ENCODE measurements at regions not wholly inside any gene's neighbourhood (a gene's known extent, or its start where the extent isn't known, plus 50 kb on each side); places are given as distances from the start of the nearest gene placed in this dataset.
A peak's percentile ranks its signal among the peaks of the same experiment; 100 is the strongest.

GRCh38 chr17:69709441-69709840, 294.9 kb downstream of the MAP2K6 start:
- H3K4me1 ChIP-seq (ENCODE audit: control insufficient read depth in 1 of 2, insufficient read depth in 2 of 2, low read depth in 1 of 2, low read length in 1 of 2) = peaks cover 0 to 11% of the 10 kb centered on the region in 2 experiments; a peak in 2 of 4 replicates
- no peak overlapping the region for H3K27ac ChIP-seq (ENCODE audit: low read depth in 2 of 2, low read length in 1 of 2)
- CTCF ChIA-PET = interaction anchor here (1.4 kb wide), 1 partner anchor 9 kb away, joined by 6 read pairs; no protein-coding TSS in a partner anchor
- no peak overlapping the region for H3K4me3 ChIP-seq (ENCODE audit: low read depth in 2 of 2, low read length in 1 of 2)
- no peaks in the 10 kb centered on the region for H3K36me3 ChIP-seq (replicated peaks in 1 of 2; ENCODE audit: control insufficient read depth in 1 of 2, insufficient read depth in 2 of 2, low read length in 1 of 2)
- H3K9me3 ChIP-seq = no peaks in the 10 kb centered on the region
- no peaks in the 10 kb centered on the region for H3F3A ChIP-seq (replicated peaks; ENCODE audit: insufficient read depth)
- H3K9ac ChIP-seq = no peak overlapping the region
- no peak overlapping the region for H3K4me2 ChIP-seq
- no peaks in the 10 kb centered on the region for H3K9me2 ChIP-seq
- H2AFZ ChIP-seq (ENCODE audit: low read depth) = no peak overlapping the region
- H3K27me3 ChIP-seq (ENCODE audit: insufficient read depth) = no peaks in the 10 kb centered on the region
- H4K20me1 ChIP-seq (ENCODE audit: insufficient read depth) = no peaks in the 10 kb centered on the region
- TF ChIP-seq FOXJ3 (CRISPR knock-in tag; IDR thresholded peaks at IDR 0.05) (no peak), RCOR1 (IDR thresholded peaks at IDR 0.05; ENCODE audit: low read length) (no peak), SIN3A (IDR thresholded peaks at IDR 0.05; ENCODE audit: borderline replicate concordance, low read depth, low read length) (no peak), TAF1 (IDR thresholded peaks at IDR 0.05; ENCODE audit: borderline replicate concordance, low read depth, low read length) (no peak), EP300 (IDR thresholded peaks at IDR 0.05; ENCODE audit: borderline replicate concordance in 1 of 2, low read depth in 1 of 2, low read length in 1 of 2) (no peak), NRF1 (IDR thresholded peaks at IDR 0.05; ENCODE audit: low read depth, low read length) (no peak), MXI1 (IDR thresholded peaks at IDR 0.05; ENCODE audit: low read depth, low read length) (no peak), JUND (IDR thresholded peaks at IDR 0.05) (no peak), MAX (IDR thresholded peaks at IDR 0.05; ENCODE audit: low read depth) (no peak), POLR2AphosphoS5 (IDR thresholded peaks at IDR 0.05; ENCODE audit: low read depth, low read length) (no peak)
- WGBS (ENCODE audit: low lambda C conversion rate) = 86% methylated on average over 6 of the region's 6 CpGs
- DNase-seq = no peak
- no peaks in the 10 kb centered on the region for H3K79me2 ChIP-seq (ENCODE audit: insufficient read depth)
- POLR2A ChIA-PET = no interaction called here

- ChIA-PET CTCF (interaction anchor here (0.9 kb wide), 1 partner anchor 41 kb away, joined by 3 read pairs; no protein-coding TSS in a partner anchor), POLR2A (no interaction called here)
- no peak for TF ChIP-seq PBX3 (IDR thresholded peaks at IDR 0.05)
- no peak for TF ChIP-seq TAF1 (IDR thresholded peaks at IDR 0.05; ENCODE audit: borderline replicate concordance, low read depth, low read length)
- no peak for TF ChIP-seq FOSL2 (IDR thresholded peaks at IDR 0.05; ENCODE audit: borderline replicate concordance, low read depth)
- TF ChIP-seq GATA2 (CRISPR knock-in tag; IDR thresholded peaks at IDR 0.05) = no peak
- TF ChIP-seq RFX5 (IDR thresholded peaks at IDR 0.05; ENCODE audit: low read length) = no peak
- no peak for TF ChIP-seq POLR2AphosphoS5 (IDR thresholded peaks at IDR 0.05; ENCODE audit: low read depth, low read length)
- TF ChIP-seq ZBTB33 (IDR thresholded peaks at IDR 0.05; ENCODE audit: borderline replicate concordance, low read depth) = no peak
- TF ChIP-seq YY1 (IDR thresholded peaks at IDR 0.05; ENCODE audit: low read depth) = no peak
- TF ChIP-seq CTCF (IDR thresholded peaks at IDR 0.05) = no peak
- TF ChIP-seq CHD2 (IDR thresholded peaks at IDR 0.05; ENCODE audit: low read length, partially characterized antibody) = no peak
- TF ChIP-seq RCOR1 (IDR thresholded peaks at IDR 0.05; ENCODE audit: low read length) = no peak
- TF ChIP-seq TCF12 (IDR thresholded peaks at IDR 0.05) = no peak
- TF ChIP-seq NRF1 (IDR thresholded peaks at IDR 0.05; ENCODE audit: low read depth, low read length) = no peak
- no peak for TF ChIP-seq MEF2A (IDR thresholded peaks at IDR 0.05; ENCODE audit: borderline replicate concordance, low read depth)
- no peak for TF ChIP-seq FOXJ3 (CRISPR knock-in tag; IDR thresholded peaks at IDR 0.05)
- Histone ChIP-seq H3K36me3 (replicated peaks in 1 of 2; ENCODE audit: control insufficient read depth in 1 of 2, insufficient read depth in 2 of 2, low read length in 1 of 2) (no peaks in the 10 kb centered on the region), H4K20me1 (ENCODE audit: insufficient read depth) (no peaks in the 10 kb centered on the region), H3K4me3 (ENCODE audit: low read depth in 2 of 2, low read length in 1 of 2) (no peak overlapping the region), H3K9ac (no peak overlapping the region), H3K27ac (ENCODE audit: low read depth in 2 of 2, low read length in 1 of 2) (peak overlapping the region in 1 of 2 experiments; percentile 69; a peak in 1 of 4 replicates), H3K9me2 (no peaks in the 10 kb centered on the region), H3F3A (replicated peaks; ENCODE audit: insufficient read depth) (no peaks in the 10 kb centered on the region), H3K4me2 (no peak overlapping the region), H2AFZ (ENCODE audit: low read depth) (no peak overlapping the region), H3K9me3 (no peaks in the 10 kb centered on the region), H3K4me1 (ENCODE audit: control insufficient read depth in 1 of 2, insufficient read depth in 2 of 2, low read depth in 1 of 2, low read length in 1 of 2) (peaks cover 0 to 11% of the 10 kb centered on the region in 2 experiments; a peak in 2 of 4 replicates), H3K79me2 (ENCODE audit: insufficient read depth) (no peaks in the 10 kb centered on the region), H3K27me3 (ENCODE audit: insufficient read depth) (no peaks in the 10 kb centered on the region)
- WGBS (ENCODE audit: low lambda C conversion rate) = 56% methylated on average over 2 of the region's 2 CpGs
- DNase-seq = no peak
Measured at GRCh38 chr17:69710926-69711325, 296.4 kb downstream of the MAP2K6 start.

All from SK-N-SH (cell line).